Astrocyte (in vitro differentiated cells and primary cell): ENCODE measurements at regions not wholly inside any gene's neighbourhood (a gene's known extent, or its start where the extent isn't known, plus 50 kb on each side); places are given as distances from the start of the nearest gene placed in this dataset.
"Not testable (repeated sequence)": the region's sequence is repeated elsewhere in the genome, so short reads cannot be mapped to it uniquely, and the experiment has no call there.

ENCODE experiments used
- CTCF ChIP-seq: IDR thresholded peaks from 2 replicates; pipeline ENCODE4 v1.5.1; 2011; ENCODE audit warnings: low read depth, mild to moderate bottlenecking, inconsistent platforms, low read length, moderate library complexity; ENCODE audit not compliant: insufficient read depth
- EZH2 ChIP-seq: IDR thresholded peaks from 2 replicates; pipeline ENCODE4 v1.6.1; 2012; ENCODE audit warnings: mild to moderate bottlenecking, low read length, inconsistent platforms; ENCODE audit not compliant: insufficient read depth

- TF ChIP-seq CTCF, EZH2: not testable (repeated sequence)
Observed at GRCh38 chr6:3973152-3973551, 105.8 kb downstream of the FAM217A start.
